Hepatocyte (in vitro differentiated cells): ENCODE measurements at regions not wholly inside any gene's neighbourhood (a gene's known extent, or its start where the extent isn't known, plus 50 kb on each side); places are given as distances from the start of the nearest gene placed in this dataset.
A peak's percentile ranks its signal among the peaks of the same experiment; 100 is the strongest.

ENCODE experiments used
- DNase-seq: peaks from one replicate; pipeline ENCODE4 v3.0.0-alpha.2; 2016; ENCODE audit warnings: low spot score
- H2AFZ ChIP-seq: fragments of 200-600 bp; sonication (generic); 2 replicates; pipeline ENCODE4 v1.6.0; 2016; ENCODE audit warnings: antibody characterized with exemption, mild to moderate bottlenecking
- H3K27ac ChIP-seq: fragments of 200-600 bp; sonication (generic); 2 replicates; pipeline ENCODE4 v1.5.1; 2016; ENCODE audit warnings: mild to moderate bottlenecking
- H3K27me3 ChIP-seq: fragments of 200-600 bp; sonication (generic); 2 replicates; pipeline ENCODE4 v1.6.1; 2016
- H3K36me3 ChIP-seq: fragments of 200-600 bp; sonication (generic); replicated peaks from 2 replicates; pipeline ENCODE4 v1.5.1; 2016; ENCODE audit warnings: low read depth; ENCODE audit not compliant: insufficient read depth
- H3K4me1 ChIP-seq: fragments of 200-600 bp; sonication (generic); 2 replicates; pipeline ENCODE4 v1.5.1; 2016; ENCODE audit warnings: mild to moderate bottlenecking, moderate library complexity; ENCODE audit not compliant: insufficient read depth
- H3K4me2 ChIP-seq: fragments of 200-600 bp; sonication (generic); 2 replicates; pipeline ENCODE4 v1.6.0; 2016
- H3K4me3 ChIP-seq: fragments of 200-600 bp; sonication (generic); 2 replicates; pipeline ENCODE4 v1.5.1; 2016; ENCODE audit warnings: mild to moderate bottlenecking
- H3K79me2 ChIP-seq: fragments of 200-600 bp; sonication (generic); 2 replicates; pipeline ENCODE4 v1.6.0; 2017; ENCODE audit warnings: mild to moderate bottlenecking
- H3K9me2 ChIP-seq: fragments of 200-600 bp; sonication (generic); replicated peaks from 2 replicates; pipeline ENCODE4 v1.6.0; 2017; ENCODE audit warnings: mild to moderate bottlenecking; ENCODE audit not compliant: insufficient read depth
- H3K9me3 ChIP-seq: fragments of 200-600 bp; sonication (generic); 2 replicates; pipeline ENCODE4 v1.5.1; 2016; ENCODE audit warnings: low read depth, mild to moderate bottlenecking
- H4K20me1 ChIP-seq: fragments of 200-600 bp; sonication (generic); 2 replicates; pipeline ENCODE4 v1.6.0; 2016; ENCODE audit warnings: mild to moderate bottlenecking; ENCODE audit not compliant: insufficient read depth, poor library complexity, severe bottlenecking
- CTCF ChIP-seq: fragments of 200-600 bp; sonication (generic); IDR thresholded peaks from 2 replicates; pipeline ENCODE4 v1.5.1; 2016; ENCODE audit warnings: antibody characterized with exemption, mild to moderate bottlenecking; ENCODE audit not compliant: poor library complexity
- EZH2 ChIP-seq: fragments of 200-600 bp; sonication (generic); IDR thresholded peaks from 2 replicates; pipeline ENCODE4 v1.6.1; 2016; ENCODE audit warnings: antibody characterized with exemption, mild to moderate bottlenecking, borderline replicate concordance
- EZH2phosphoT487 ChIP-seq: fragments of 200-600 bp; sonication (generic); IDR thresholded peaks from one replicate; pipeline ENCODE4 v1.6.1; 2018; ENCODE audit warnings: antibody characterized with exemption, mild to moderate bottlenecking, low read depth, moderate library complexity; ENCODE audit not compliant: unreplicated experiment, severe bottlenecking
- WGBS: methylation state at CpG from one replicate; pipeline ENCODE4 v1.1.6; 2016; ENCODE audit warnings: low lambda C conversion rate; ENCODE audit errors: missing lambda C conversion rate; 5-methylcytosine and 5-hydroxymethylcytosine counted together

- no peak for DNase-seq
- Histone ChIP-seq H3K9me2 (no peaks in the 10 kb centered on the region), H2AFZ (no peak overlapping the region), H3K79me2 (no peaks in the 10 kb centered on the region), H3K4me3 (no peak overlapping the region), H3K36me3 (no peaks in the 10 kb centered on the region), H3K27ac (no peak overlapping the region), H3K9me3 (no peaks in the 10 kb centered on the region), H3K4me2 (no peak overlapping the region), H3K27me3 (no peaks in the 10 kb centered on the region), H3K4me1 (no peaks in the 10 kb centered on the region), H4K20me1 (no peaks in the 10 kb centered on the region)
- TF ChIP-seq EZH2phosphoT487 (no peak), EZH2 (no peak), CTCF (no peak)
- 86% methylated on average over 30 of the region's 34 CpGs for WGBS
Observed at GRCh38 chr12:113724794-113725556, 241.2 kb downstream of the RBM19 start.

DNA sequence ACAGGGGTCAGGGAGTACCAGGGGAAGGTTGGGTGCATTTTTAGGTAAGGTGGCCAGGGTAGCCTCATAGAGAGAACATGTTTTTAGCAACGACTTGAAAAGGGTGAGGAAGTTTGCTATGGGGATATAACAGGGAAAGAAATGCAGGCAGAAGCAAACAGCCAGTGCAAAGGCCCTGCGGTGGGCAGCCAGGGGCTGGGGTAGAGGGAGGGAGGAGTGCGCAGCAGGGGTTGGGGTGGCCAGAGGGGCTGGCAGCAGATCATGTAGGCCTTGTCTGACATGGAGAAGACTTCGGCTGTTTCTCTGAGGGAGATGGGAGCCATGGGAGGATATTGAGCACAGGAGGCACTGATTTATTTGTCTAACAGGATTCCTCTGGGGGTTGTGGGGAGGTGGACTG, 242.5 kb downstream of the RBM19 start:
- Histone ChIP-seq H2AFZ (no peak overlapping the region), H4K20me1 (no peaks in the 10 kb centered on the region), H3K36me3 (no peaks in the 10 kb centered on the region), H3K4me1 (no peaks in the 10 kb centered on the region), H3K9me2 (no peaks in the 10 kb centered on the region), H3K4me3 (no peak overlapping the region), H3K4me2 (no peak overlapping the region), H3K27ac (no peak overlapping the region), H3K79me2 (no peaks in the 10 kb centered on the region), H3K9me3 (no peaks in the 10 kb centered on the region), H3K27me3 (no peaks in the 10 kb centered on the region)
- TF ChIP-seq EZH2phosphoT487: no peak
- no peak for TF ChIP-seq CTCF
- no peak for TF ChIP-seq EZH2
- no peak for DNase-seq
- 82% methylated on average over 4 of the region's 4 CpGs for WGBS

- Histone ChIP-seq H2AFZ (no peak overlapping the region), H3K4me2 (no peak overlapping the region), H4K20me1 (no peaks in the 10 kb centered on the region), H3K4me3 (no peak overlapping the region), H3K9me3 (no peaks in the 10 kb centered on the region), H3K27ac (no peak overlapping the region), H3K79me2 (no peaks in the 10 kb centered on the region), H3K27me3 (no peaks in the 10 kb centered on the region), H3K4me1 (no peaks in the 10 kb centered on the region), H3K9me2 (no peaks in the 10 kb centered on the region), H3K36me3 (no peaks in the 10 kb centered on the region)
- TF ChIP-seq EZH2 (no peak), EZH2phosphoT487 (no peak), CTCF (no peak)
- no peak for DNase-seq
- 82% methylated on average over 5 of the region's 5 CpGs for WGBS
Observed at GRCh38 chr12:113722747-113723146, 243.4 kb downstream of the RBM19 start.

- Histone ChIP-seq H3K79me2 (no peaks in the 10 kb centered on the region), H3K9me2 (no peaks in the 10 kb centered on the region), H3K4me3 (no peak overlapping the region), H2AFZ (no peak overlapping the region), H3K9me3 (no peaks in the 10 kb centered on the region), H3K4me2 (no peak overlapping the region), H3K27me3 (no peaks in the 10 kb centered on the region), H3K4me1 (no peaks in the 10 kb centered on the region), H4K20me1 (no peaks in the 10 kb centered on the region), H3K27ac (no peak overlapping the region), H3K36me3 (no peaks in the 10 kb centered on the region)
- no peak for TF ChIP-seq EZH2phosphoT487
- TF ChIP-seq EZH2: no peak
- TF ChIP-seq CTCF: no peak
- 31% methylated on average over 4 of the region's 4 CpGs for WGBS
- DNase-seq: peak; percentile 23
Observed at GRCh38 chr12:113720629-113721028, 245.5 kb downstream of the RBM19 start.
